AG09319 (cell line): ENCODE measurements at regions not wholly inside any gene's neighbourhood (a gene's known extent, or its start where the extent isn't known, plus 50 kb on each side); places are given as distances from the start of the nearest gene placed in this dataset.

Source experiments
- DNase-seq: peaks from one replicate; pipeline ENCODE4 v3.0.0-alpha.2; 2010; ENCODE audit warnings: low read depth; ENCODE audit errors: extremely low read depth
- CTCF ChIP-seq: IDR thresholded peaks from 2 replicates; pipeline ENCODE4 v1.5.1; 2011; ENCODE audit warnings: low read depth, mild to moderate bottlenecking, inconsistent platforms, low read length, moderate library complexity

GRCh38 chr1:80072563-80072962, 1066.0 kb upstream of the ADGRL4 start:
- TF ChIP-seq CTCF, result no peak
- no peak for DNase-seq

- no peak for TF ChIP-seq CTCF
- DNase-seq, result no peak
These were observed 1059.5 kb upstream of the ADGRL4 start for GRCh38 chr1:80066060-80066459.

GRCh38 chr1:80064524-80064923, 1058.0 kb upstream of the ADGRL4 start:
- DNase-seq, result no peak
- TF ChIP-seq CTCF, result no peak

- DNase-seq, result no peak
- no peak for TF ChIP-seq CTCF
These were observed 1053.4 kb upstream of the ADGRL4 start for GRCh38 chr1:80059940-80060339.

GRCh38 chr1:80056179-80056578, 1049.6 kb upstream of the ADGRL4 start:
- TF ChIP-seq CTCF, result no peak
- DNase-seq, result no peak

- TF ChIP-seq CTCF, result no peak
- DNase-seq, result peak; percentile 8
These were observed 1047.6 kb upstream of the ADGRL4 start for GRCh38 chr1:80054129-80054528.

- DNase-seq, result no peak
- no peak for TF ChIP-seq CTCF
These were observed 1047.1 kb upstream of the ADGRL4 start for GRCh38 chr1:80053613-80054012.
